Prostate gland (tissue), 2 donors: ENCODE measurements at regions not wholly inside any gene's neighbourhood (a gene's known extent, or its start where the extent isn't known, plus 50 kb on each side); places are given as distances from the start of the nearest gene placed in this dataset.

Experiments
- DNase-seq: peaks from one replicate; pipeline ENCODE4 v3.0.0-alpha.2; 2019; ENCODE audit warnings: low spot score
- H3K27ac ChIP-seq, 2 donors: fragments of 200-600 bp; sonication (generic); 2 replicates each; pipeline ENCODE4 v1.5.1; 2017 to 2019
- H3K27me3 ChIP-seq: fragments of 200-600 bp; sonication (generic); replicated peaks from 2 replicates; pipeline ENCODE4 v1.5.1; 2019; ENCODE audit not compliant: insufficient read depth
- H3K36me3 ChIP-seq, 2 donors: fragments of 200-600 bp; sonication (generic); 1 replicate in 1 of 2; 2 replicates in 1 of 2; pipeline versions ENCODE4 v1.5.1 to v1.8.1; 2017 to 2019
- H3K4me1 ChIP-seq: fragments of 200-600 bp; sonication (generic); replicated peaks from 2 replicates; pipeline ENCODE4 v1.5.1; 2019
- H3K4me3 ChIP-seq, 2 donors: fragments of 200-600 bp; sonication (generic); 2 replicates each; pipeline ENCODE4 v1.5.1; 2017 to 2019
- H3K9me3 ChIP-seq: fragments of 200-600 bp; sonication (generic); 2 replicates; pipeline ENCODE4 v1.5.1; 2017
- POLR2A ChIP-seq: fragments of 450-650 bp; IDR thresholded peaks from one replicate; pipeline ENCODE4 v1.6.1; 2016; ENCODE audit warnings: antibody characterized with exemption, mild to moderate bottlenecking
- POLR2AphosphoS5 ChIP-seq: sonication (generic); formaldehyde crosslinking; IDR thresholded peaks from one replicate; pipeline ENCODE4 v1.6.1; 2017; ENCODE audit warnings: antibody characterized with exemption
- WGBS: methylation state at CpG from one replicate; pipeline ENCODE4 v1.1.5; 2018; 5-methylcytosine and 5-hydroxymethylcytosine counted together
- intact Hi-C: fragments of 100-400 bp; cut with DNase I; formaldehyde crosslinking; loops from one replicate; pipeline ENCODE4 v1.14.2; 2022
- TF ChIP-seq, protein P1 (sequence below), 4 experiments: fragments of 200-600 bp in 2 of 4; fragments of 450-650 bp in 2 of 4; sonication (generic) in 2 of 4; IDR thresholded peaks; 1 replicate in 3 of 4; 2 replicates in 1 of 4; pipeline ENCODE4 v1.5.1; 2016 to 2019; ENCODE audit warnings: antibody characterized with exemption in 4 of 4, mild to moderate bottlenecking in 2 of 4, moderate library complexity in 2 of 4

DNA sequence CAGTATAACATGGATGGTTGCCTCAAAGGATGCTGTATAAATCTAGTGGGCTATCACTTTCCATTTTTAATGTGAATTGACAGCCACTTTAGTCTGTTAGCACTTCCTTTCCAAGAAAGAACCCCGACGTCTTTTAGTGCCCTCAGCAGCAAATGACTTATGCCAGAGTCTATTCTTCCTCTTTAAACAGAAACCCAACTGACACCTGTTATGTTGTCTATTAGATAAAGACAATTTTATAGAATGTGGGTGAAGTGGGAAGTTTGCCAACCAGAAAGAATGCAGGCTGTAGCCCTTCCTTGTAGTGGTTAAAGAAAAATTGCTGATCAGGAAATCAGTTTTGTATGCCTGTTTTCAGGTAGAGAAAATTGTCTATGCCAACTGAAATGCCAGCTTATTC, 344.9 kb downstream of the ZNF326 start:
- H3K9me3 ChIP-seq = no peaks in the 10 kb centered on the region
- TF ChIP-seq, protein P1, sequence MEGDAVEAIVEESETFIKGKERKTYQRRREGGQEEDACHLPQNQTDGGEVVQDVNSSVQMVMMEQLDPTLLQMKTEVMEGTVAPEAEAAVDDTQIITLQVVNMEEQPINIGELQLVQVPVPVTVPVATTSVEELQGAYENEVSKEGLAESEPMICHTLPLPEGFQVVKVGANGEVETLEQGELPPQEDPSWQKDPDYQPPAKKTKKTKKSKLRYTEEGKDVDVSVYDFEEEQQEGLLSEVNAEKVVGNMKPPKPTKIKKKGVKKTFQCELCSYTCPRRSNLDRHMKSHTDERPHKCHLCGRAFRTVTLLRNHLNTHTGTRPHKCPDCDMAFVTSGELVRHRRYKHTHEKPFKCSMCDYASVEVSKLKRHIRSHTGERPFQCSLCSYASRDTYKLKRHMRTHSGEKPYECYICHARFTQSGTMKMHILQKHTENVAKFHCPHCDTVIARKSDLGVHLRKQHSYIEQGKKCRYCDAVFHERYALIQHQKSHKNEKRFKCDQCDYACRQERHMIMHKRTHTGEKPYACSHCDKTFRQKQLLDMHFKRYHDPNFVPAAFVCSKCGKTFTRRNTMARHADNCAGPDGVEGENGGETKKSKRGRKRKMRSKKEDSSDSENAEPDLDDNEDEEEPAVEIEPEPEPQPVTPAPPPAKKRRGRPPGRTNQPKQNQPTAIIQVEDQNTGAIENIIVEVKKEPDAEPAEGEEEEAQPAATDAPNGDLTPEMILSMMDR (IDR thresholded peaks at IDR 0.05) = no peak
- TF ChIP-seq POLR2A = no peak
- no peak for TF ChIP-seq POLR2AphosphoS5
- H3K4me3 ChIP-seq = no peak overlapping the region
- H3K36me3 ChIP-seq = no peaks in the 10 kb centered on the region
- no peaks in the 10 kb centered on the region for H3K4me1 ChIP-seq
- no peaks in the 10 kb centered on the region for H3K27me3 ChIP-seq
- no peak for DNase-seq
- no peak overlapping the region for H3K27ac ChIP-seq
- intact Hi-C loops = no loop called here
- 29% methylated on average over 2 of the region's 2 CpGs for WGBS

DNA sequence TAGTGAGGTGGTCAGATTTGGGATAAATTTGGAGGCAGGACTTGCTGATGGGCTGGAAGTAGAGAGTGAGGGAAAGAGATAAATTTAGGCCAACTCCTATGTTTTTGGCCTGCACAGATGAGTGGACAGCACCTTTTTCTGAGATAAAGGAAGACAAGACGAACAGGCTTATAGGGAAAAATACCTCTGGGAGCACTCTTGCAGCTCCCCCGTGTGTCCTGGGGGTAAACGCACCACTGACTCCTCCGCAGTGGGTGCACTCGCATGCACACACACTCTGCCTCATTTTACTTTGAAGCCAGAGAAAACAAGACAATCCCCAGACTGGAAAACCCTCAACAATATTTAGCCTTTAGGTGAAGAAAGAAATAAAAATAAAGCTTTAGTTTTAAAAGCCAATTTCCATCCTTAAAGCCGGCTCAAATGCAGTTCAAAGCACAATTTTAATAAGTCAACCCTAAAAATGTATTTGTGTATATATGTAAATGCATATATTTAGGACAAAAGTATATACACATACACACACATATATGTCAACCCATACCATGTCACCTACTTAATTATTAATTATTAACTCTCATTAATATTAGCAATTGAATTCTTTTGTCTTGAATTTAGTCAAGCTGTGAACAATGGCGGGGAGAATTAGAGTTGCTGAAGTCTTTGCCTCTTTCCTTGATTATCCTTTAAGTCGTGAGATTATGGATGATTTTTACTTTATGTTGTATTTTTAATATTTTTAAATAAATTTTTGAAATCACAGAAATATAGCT, 341.8 kb downstream of the ZNF326 start:
- H3K4me3 ChIP-seq = no peak overlapping the region
- no peak for DNase-seq
- intact Hi-C loops = no loop called here
- H3K27ac ChIP-seq = no peak overlapping the region
- TF ChIP-seq POLR2AphosphoS5 (no peak), POLR2A (no peak)
- TF ChIP-seq, protein P1 (IDR thresholded peaks at IDR 0.05) = no peak
- H3K4me1 ChIP-seq = no peaks in the 10 kb centered on the region
- no peaks in the 10 kb centered on the region for H3K36me3 ChIP-seq
- H3K9me3 ChIP-seq = no peaks in the 10 kb centered on the region
- no peaks in the 10 kb centered on the region for H3K27me3 ChIP-seq
- 88% methylated on average over 8 of the region's 8 CpGs for WGBS

DNA sequence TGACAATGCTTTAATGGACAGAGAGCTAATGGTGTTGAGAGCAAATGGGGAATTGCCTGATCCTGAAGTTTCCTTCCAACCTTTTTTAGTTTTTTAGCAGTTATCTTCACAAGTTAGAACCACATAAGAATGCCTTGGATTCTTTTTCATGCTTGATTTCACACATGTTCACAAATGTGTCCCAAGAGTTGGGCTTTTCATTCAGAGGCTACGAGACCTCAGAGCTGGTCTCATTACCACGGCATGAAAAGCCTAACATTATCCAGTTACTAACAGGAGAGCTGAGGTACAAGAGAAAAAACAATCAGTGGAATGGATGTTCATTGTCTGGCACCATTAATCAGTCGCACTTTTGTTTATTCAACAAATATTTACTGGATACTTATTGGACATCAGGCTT, 340.6 kb downstream of the ZNF326 start:
- Histone ChIP-seq H3K27ac (no peak overlapping the region), H3K36me3 (no peaks in the 10 kb centered on the region), H3K9me3 (no peaks in the 10 kb centered on the region), H3K27me3 (no peaks in the 10 kb centered on the region), H3K4me1 (no peaks in the 10 kb centered on the region), H3K4me3 (no peak overlapping the region)
- WGBS = 43% methylated on average over 3 of the region's 3 CpGs
- TF ChIP-seq, protein P1 (IDR thresholded peaks at IDR 0.05) = no peak
- DNase-seq = no peak
- intact Hi-C loops = no loop called here

DNA sequence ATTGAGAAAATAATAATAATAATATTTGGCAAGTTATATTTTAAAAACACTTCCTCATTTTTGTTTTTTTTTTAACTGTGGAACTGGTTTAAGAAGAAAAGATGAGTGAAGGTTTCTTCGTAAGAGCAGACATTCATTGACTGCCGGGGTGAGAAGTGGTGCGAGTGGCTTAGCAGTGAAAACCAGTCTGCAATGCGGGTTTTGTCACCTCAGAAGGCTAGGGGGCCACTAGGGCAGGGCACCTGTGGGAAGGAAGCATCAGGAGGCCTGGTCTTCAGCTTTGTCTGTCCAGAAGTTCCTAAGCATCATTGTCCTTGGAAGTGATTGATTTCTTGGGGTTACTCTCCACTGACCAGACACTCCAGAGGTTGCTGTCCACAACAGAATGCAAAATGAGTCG, 339.2 kb downstream of the ZNF326 start:
- H3K36me3 ChIP-seq = no peaks in the 10 kb centered on the region
- WGBS = 85% methylated on average over 5 of the region's 5 CpGs
- H3K4me1 ChIP-seq = no peaks in the 10 kb centered on the region
- no peak for DNase-seq
- H3K4me3 ChIP-seq = no peak overlapping the region
- H3K9me3 ChIP-seq = no peaks in the 10 kb centered on the region
- no peaks in the 10 kb centered on the region for H3K27me3 ChIP-seq
- intact Hi-C loops = no loop called here
- H3K27ac ChIP-seq = no peak overlapping the region
- TF ChIP-seq POLR2A (no peak), POLR2AphosphoS5 (no peak)
- TF ChIP-seq, protein P1 (IDR thresholded peaks at IDR 0.05) = no peak

DNA sequence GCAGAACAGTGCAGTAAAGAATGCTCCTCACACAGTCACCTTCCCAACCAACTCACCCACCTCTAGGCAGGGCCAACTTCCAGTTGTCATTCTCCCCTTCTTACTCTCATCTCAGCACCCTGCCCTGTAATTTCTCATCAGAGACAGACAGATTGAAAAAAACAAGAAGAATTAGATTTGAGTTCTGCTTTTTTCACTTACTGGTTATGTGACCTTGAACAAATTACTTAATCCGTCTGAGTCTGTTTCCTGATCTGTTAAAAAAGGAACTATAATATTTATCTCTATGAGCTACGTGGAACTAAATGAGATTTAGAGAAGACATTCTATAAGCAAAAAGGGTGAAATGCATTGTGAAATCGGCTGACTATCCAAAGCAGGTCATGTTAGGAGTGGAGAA, 330.3 kb downstream of the ZNF326 start:
- TF ChIP-seq, protein P1 (IDR thresholded peaks at IDR 0.05) = no peak
- TF ChIP-seq POLR2A = no peak
- no peak for TF ChIP-seq POLR2AphosphoS5
- Histone ChIP-seq H3K4me3 (no peak overlapping the region), H3K9me3 (no peaks in the 10 kb centered on the region), H3K27me3 (no peaks in the 10 kb centered on the region), H3K36me3 (no peaks in the 10 kb centered on the region), H3K4me1 (no peaks in the 10 kb centered on the region), H3K27ac (no peak overlapping the region)
- intact Hi-C loops = no loop called here
- 65% methylated on average over 3 of the region's 3 CpGs for WGBS
- DNase-seq = no peak
